SK-N-SH (cell line): ENCODE measurements at regions not wholly inside any gene's neighbourhood (a gene's known extent, or its start where the extent isn't known, plus 50 kb on each side); places are given as distances from the start of the nearest gene placed in this dataset.
A peak's percentile ranks its signal among the peaks of the same experiment; 100 is the strongest.

Experiments
- CHD2 ChIP-seq: fragments of 150-350 bp; IDR thresholded peaks from 2 replicates; pipeline ENCODE4 v1.6.1; 2018; ENCODE audit warnings: low read length; ENCODE audit not compliant: partially characterized antibody
- JUND ChIP-seq: IDR thresholded peaks from 2 replicates; pipeline ENCODE4 v1.4.0; 2012
- NFIC ChIP-seq: IDR thresholded peaks from 2 replicates; pipeline ENCODE4 v1.4.0; 2012; ENCODE audit warnings: borderline replicate concordance
- TF ChIP-seq, protein P1 (sequence below): fragments of 200-600 bp; sonication (generic); IDR thresholded peaks from 2 replicates; pipeline ENCODE4 v1.6.1; 2017; ENCODE audit warnings: antibody characterized with exemption, mild to moderate bottlenecking, moderate library complexity

DNA sequence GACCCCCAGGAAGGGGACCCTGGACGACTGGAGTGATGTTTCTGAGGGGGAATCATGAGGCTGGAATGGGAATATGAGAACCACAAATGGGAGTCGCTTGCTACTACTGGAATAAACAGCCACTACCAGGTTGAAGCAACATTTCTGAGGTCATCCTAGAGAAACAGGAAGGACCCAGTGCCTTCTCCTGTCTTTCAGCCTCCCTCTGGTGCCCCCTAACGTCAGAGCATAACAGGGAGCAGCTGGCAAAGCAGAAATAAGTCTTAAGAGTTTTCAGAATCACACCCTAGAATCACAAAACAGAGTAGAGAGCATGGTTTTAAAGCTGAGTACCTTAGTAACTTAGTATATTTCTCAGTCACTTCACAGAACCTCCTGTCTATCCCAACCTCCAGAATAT, 347.8 kb upstream of the PITX2 start:
- TF ChIP-seq NFIC (no peak), CHD2 (no peak), JUND (no peak)
- TF ChIP-seq, protein P1, sequence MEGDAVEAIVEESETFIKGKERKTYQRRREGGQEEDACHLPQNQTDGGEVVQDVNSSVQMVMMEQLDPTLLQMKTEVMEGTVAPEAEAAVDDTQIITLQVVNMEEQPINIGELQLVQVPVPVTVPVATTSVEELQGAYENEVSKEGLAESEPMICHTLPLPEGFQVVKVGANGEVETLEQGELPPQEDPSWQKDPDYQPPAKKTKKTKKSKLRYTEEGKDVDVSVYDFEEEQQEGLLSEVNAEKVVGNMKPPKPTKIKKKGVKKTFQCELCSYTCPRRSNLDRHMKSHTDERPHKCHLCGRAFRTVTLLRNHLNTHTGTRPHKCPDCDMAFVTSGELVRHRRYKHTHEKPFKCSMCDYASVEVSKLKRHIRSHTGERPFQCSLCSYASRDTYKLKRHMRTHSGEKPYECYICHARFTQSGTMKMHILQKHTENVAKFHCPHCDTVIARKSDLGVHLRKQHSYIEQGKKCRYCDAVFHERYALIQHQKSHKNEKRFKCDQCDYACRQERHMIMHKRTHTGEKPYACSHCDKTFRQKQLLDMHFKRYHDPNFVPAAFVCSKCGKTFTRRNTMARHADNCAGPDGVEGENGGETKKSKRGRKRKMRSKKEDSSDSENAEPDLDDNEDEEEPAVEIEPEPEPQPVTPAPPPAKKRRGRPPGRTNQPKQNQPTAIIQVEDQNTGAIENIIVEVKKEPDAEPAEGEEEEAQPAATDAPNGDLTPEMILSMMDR, result peak; percentile 46
